ENCODE measurements at regions not wholly inside any gene's neighbourhood (a gene's known extent, or its start where the extent isn't known, plus 50 kb on each side); places are given as distances from the start of the nearest gene placed in this dataset.

DNA sequence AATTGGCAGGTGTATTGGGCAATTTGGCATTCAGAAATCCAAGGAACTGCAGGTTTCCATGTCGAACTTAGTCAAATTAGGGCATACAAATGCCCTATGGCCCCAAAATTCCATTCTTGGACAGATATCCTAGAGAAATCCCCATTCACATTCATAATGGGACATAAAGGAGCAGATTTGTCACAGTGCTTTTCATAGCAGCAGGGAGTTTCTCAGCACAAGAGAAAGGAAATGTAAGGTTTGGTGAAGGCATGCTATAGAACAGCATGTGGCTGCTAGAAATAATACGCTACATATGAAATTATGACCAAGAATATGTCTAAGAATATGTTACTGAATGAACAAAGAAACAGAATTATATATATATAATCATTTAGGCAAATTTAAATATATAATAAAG is 437.5 kb upstream of the BOD1L1 start:
- TF ChIP-seq RFX5 (IDR thresholded peaks at IDR 0.05; ENCODE audit: low read length) (no peak), CHD2 (IDR thresholded peaks at IDR 0.05; ENCODE audit: low read length, partially characterized antibody) (no peak), EZH2phosphoT487 (IDR thresholded peaks at IDR 0.05; ENCODE audit: borderline replicate concordance, low read depth) (no peak), MXI1 (IDR thresholded peaks at IDR 0.05; ENCODE audit: low read depth, low read length) (no peak), ELF1 (IDR thresholded peaks at IDR 0.05) (no peak)
- TF ChIP-seq, protein P1, sequence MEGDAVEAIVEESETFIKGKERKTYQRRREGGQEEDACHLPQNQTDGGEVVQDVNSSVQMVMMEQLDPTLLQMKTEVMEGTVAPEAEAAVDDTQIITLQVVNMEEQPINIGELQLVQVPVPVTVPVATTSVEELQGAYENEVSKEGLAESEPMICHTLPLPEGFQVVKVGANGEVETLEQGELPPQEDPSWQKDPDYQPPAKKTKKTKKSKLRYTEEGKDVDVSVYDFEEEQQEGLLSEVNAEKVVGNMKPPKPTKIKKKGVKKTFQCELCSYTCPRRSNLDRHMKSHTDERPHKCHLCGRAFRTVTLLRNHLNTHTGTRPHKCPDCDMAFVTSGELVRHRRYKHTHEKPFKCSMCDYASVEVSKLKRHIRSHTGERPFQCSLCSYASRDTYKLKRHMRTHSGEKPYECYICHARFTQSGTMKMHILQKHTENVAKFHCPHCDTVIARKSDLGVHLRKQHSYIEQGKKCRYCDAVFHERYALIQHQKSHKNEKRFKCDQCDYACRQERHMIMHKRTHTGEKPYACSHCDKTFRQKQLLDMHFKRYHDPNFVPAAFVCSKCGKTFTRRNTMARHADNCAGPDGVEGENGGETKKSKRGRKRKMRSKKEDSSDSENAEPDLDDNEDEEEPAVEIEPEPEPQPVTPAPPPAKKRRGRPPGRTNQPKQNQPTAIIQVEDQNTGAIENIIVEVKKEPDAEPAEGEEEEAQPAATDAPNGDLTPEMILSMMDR (IDR thresholded peaks at IDR 0.05) = no peak

Data from SK-N-SH (cell line).